Superior temporal gyrus (tissue), 1 donor: ENCODE measurements at regions not wholly inside any gene's neighbourhood (a gene's known extent, or its start where the extent isn't known, plus 50 kb on each side); places are given as distances from the start of the nearest gene placed in this dataset.
"Not testable (repeated sequence)": the region's sequence is repeated elsewhere in the genome, so short reads cannot be mapped to it uniquely, and the experiment has no call there.

Experiments
- DNase-seq: peaks from one replicate; pipeline ENCODE4 v3.0.0-alpha.2; 2016; ENCODE audit errors: extremely low spot score

GRCh38 chr13:103908911-103909310 is 842.7 kb upstream of the SLC10A2 start:
- no peak for DNase-seq

GRCh38 chr13:103908274-103908673 is 842.1 kb upstream of the SLC10A2 start:
- no peak for DNase-seq

- DNase-seq = no peak
Measured at GRCh38 chr13:103903790-103904189, 837.6 kb upstream of the SLC10A2 start.

GRCh38 chr13:103898481-103898880 is 832.3 kb upstream of the SLC10A2 start:
- no peak for DNase-seq

- no peak for DNase-seq
Measured at GRCh38 chr13:103895835-103896531, 829.8 kb upstream of the SLC10A2 start.

- no peak for DNase-seq
Measured at GRCh38 chr13:103894626-103895025, 828.4 kb upstream of the SLC10A2 start.

GRCh38 chr13:103884101-103884723 is 818.0 kb upstream of the SLC10A2 start:
- peak; percentile 55 for DNase-seq

GRCh38 chr13:103883698-103884097 is 817.5 kb upstream of the SLC10A2 start:
- DNase-seq = peak; percentile 72

GRCh38 chr13:103883164-103883563 is 816.9 kb upstream of the SLC10A2 start:
- peak; percentile 96 for DNase-seq

GRCh38 chr13:103880146-103880545 is 813.9 kb upstream of the SLC10A2 start:
- DNase-seq = not testable (repeated sequence)

GRCh38 chr13:103878891-103879605 is 812.8 kb upstream of the SLC10A2 start:
- DNase-seq = no peak

GRCh38 chr13:103876571-103876970 is 810.4 kb upstream of the SLC10A2 start:
- DNase-seq = no peak

- DNase-seq = no peak
Measured at GRCh38 chr13:103873725-103874124, 807.5 kb upstream of the SLC10A2 start.

- DNase-seq = no peak
Measured at GRCh38 chr13:103866048-103866447, 799.8 kb upstream of the SLC10A2 start.

GRCh38 chr13:103862525-103862924 is 796.3 kb upstream of the SLC10A2 start:
- no peak for DNase-seq

GRCh38 chr13:103859952-103860351 is 793.7 kb upstream of the SLC10A2 start:
- DNase-seq = no peak

GRCh38 chr13:103852036-103852435 is 785.8 kb upstream of the SLC10A2 start:
- DNase-seq = peak; percentile 29

- DNase-seq = no peak
Measured at GRCh38 chr13:103844471-103844870, 778.3 kb upstream of the SLC10A2 start.

GRCh38 chr13:103839460-103839859 is 773.2 kb upstream of the SLC10A2 start:
- DNase-seq = no peak

- no peak for DNase-seq
Measured at GRCh38 chr13:103835052-103835451, 768.8 kb upstream of the SLC10A2 start.

- no peak for DNase-seq
Measured at GRCh38 chr13:103833294-103833852, 767.2 kb upstream of the SLC10A2 start.

GRCh38 chr13:103815619-103816018 is 749.4 kb upstream of the SLC10A2 start:
- no peak for DNase-seq

- no peak for DNase-seq
Measured at GRCh38 chr13:103812971-103813370, 746.8 kb upstream of the SLC10A2 start.
